BJ (cell line): ENCODE measurements at regions not wholly inside any gene's neighbourhood (a gene's known extent, or its start where the extent isn't known, plus 50 kb on each side); places are given as distances from the start of the nearest gene placed in this dataset.

Experiments used
- CTCF ChIA-PET: fragments of 350-600 bp; formaldehyde crosslinking; extraction: SDS; loops from one replicate; lab custom pipeline; 2021; ENCODE audit warnings: antibody characterized with exemption, inconsistent platforms; lab: Yijun Ruan, JAX
- POLR2A ChIA-PET: fragments of 300-600 bp; sonication (Branson Sonifier 250); formaldehyde crosslinking; extraction: SDS; loops from one replicate; lab custom pipeline; 2021; ENCODE audit warnings: antibody characterized with exemption; lab: Charles Lee
- DNase-seq: peaks from one replicate; pipeline ENCODE4 v3.0.0-alpha.2; 2011; ENCODE audit warnings: low read depth
- H3K27me3 ChIP-seq: 2 replicates; pipeline ENCODE4 v1.6.0; 2011; ENCODE audit warnings: low read length; ENCODE audit not compliant: control insufficient read depth, insufficient read depth
- H3K36me3 ChIP-seq: 2 replicates; pipeline ENCODE4 v1.5.1; 2011; ENCODE audit warnings: low read length; ENCODE audit not compliant: control insufficient read depth, insufficient read depth
- H3K4me3 ChIP-seq: 2 replicates; pipeline ENCODE4 v1.5.1; 2011; ENCODE audit warnings: low read depth, mild to moderate bottlenecking, control low read depth, low read length
- CTCF ChIP-seq: IDR thresholded peaks from 2 replicates; pipeline ENCODE4 v1.5.1; 2011; ENCODE audit warnings: low read depth, mild to moderate bottlenecking, control low read depth, inconsistent platforms, low read length, moderate library complexity; ENCODE audit not compliant: insufficient read depth

- ChIA-PET CTCF (no interaction called here), POLR2A (no interaction called here)
- TF ChIP-seq CTCF: no peak
- Histone ChIP-seq H3K4me3 (no peak overlapping the region), H3K36me3 (no peaks in the 10 kb centered on the region), H3K27me3 (peaks cover 8% of the 10 kb centered on the region)
- DNase-seq: no peak
Measured at GRCh38 chr22:27124351-27124966, 467.1 kb downstream of the MIAT start.

GRCh38 chr22:27125539-27125938 is 468.2 kb downstream of the MIAT start:
- ChIA-PET CTCF (no interaction called here), POLR2A (no interaction called here)
- no peak for DNase-seq
- TF ChIP-seq CTCF: no peak
- no peak overlapping the region for H3K4me3 ChIP-seq
- H3K36me3 ChIP-seq: no peaks in the 10 kb centered on the region
- peaks cover 8% of the 10 kb centered on the region for H3K27me3 ChIP-seq

GRCh38 chr22:27127911-27128310 is 470.5 kb downstream of the MIAT start:
- DNase-seq: no peak
- ChIA-PET CTCF (interaction anchor here (1.5 kb wide), 1 partner anchor 87 kb away, joined by 4 read pairs; no protein-coding TSS in a partner anchor), POLR2A (no interaction called here)
- Histone ChIP-seq H3K36me3 (no peaks in the 10 kb centered on the region), H3K4me3 (no peak overlapping the region), H3K27me3 (peaks cover 6% of the 10 kb centered on the region)
- TF ChIP-seq CTCF: no peak

GRCh38 chr22:27128461-27129085 is 471.2 kb downstream of the MIAT start:
- CTCF ChIA-PET: interaction anchor here (1.5 kb wide), 1 partner anchor 86 kb away, joined by 4 read pairs; no protein-coding TSS in a partner anchor
- H3K27me3 ChIP-seq: peaks cover 6% of the 10 kb centered on the region
- TF ChIP-seq CTCF: no peak
- no peak overlapping the region for H3K4me3 ChIP-seq
- POLR2A ChIA-PET: no interaction called here
- H3K36me3 ChIP-seq: no peaks in the 10 kb centered on the region
- no peak for DNase-seq

GRCh38 chr22:27129266-27129665 is 471.9 kb downstream of the MIAT start:
- TF ChIP-seq CTCF: no peak
- DNase-seq: no peak

More at GRCh38 chr22:27129266-27129665, 471.9 kb downstream of the MIAT start:
- Histone ChIP-seq H3K27me3 (peaks cover 6% of the 10 kb centered on the region), H3K4me3 (no peak overlapping the region), H3K36me3 (no peaks in the 10 kb centered on the region)
- POLR2A ChIA-PET: no interaction called here
- CTCF ChIA-PET: interaction anchor here (1.5 kb wide), 1 partner anchor 85 kb away, joined by 4 read pairs; no protein-coding TSS in a partner anchor
